Neural cell (in vitro differentiated cells): ENCODE measurements at regions not wholly inside any gene's neighbourhood (a gene's known extent, or its start where the extent isn't known, plus 50 kb on each side); places are given as distances from the start of the nearest gene placed in this dataset.

Source experiments
- EZH2 ChIP-seq: fragments of 200-600, 300-800 bp; shearing (Covaris generic), sonication (generic); IDR thresholded peaks from 2 replicates; pipeline ENCODE4 v1.6.1; 2014; ENCODE audit warnings: antibody characterized with exemption, low read length, borderline replicate concordance, mild to moderate bottlenecking; ENCODE audit not compliant: insufficient read depth, poor library complexity, severe bottlenecking
- MXI1 ChIP-seq: fragments of 450-650 bp; conservative IDR thresholded peaks from 2 replicates; pipeline ENCODE4 v1.6.1; 2014; ENCODE audit warnings: antibody characterized with exemption, mild to moderate bottlenecking; ENCODE audit not compliant: poor library complexity, severe bottlenecking
- POLR2AphosphoS5 ChIP-seq: IDR thresholded peaks from 2 replicates; pipeline ENCODE4 v1.6.1; 2012
- RAD21 ChIP-seq: fragments of 450-650 bp; conservative IDR thresholded peaks from 2 replicates; pipeline ENCODE4 v1.6.1; 2014; ENCODE audit warnings: antibody characterized with exemption, mild to moderate bottlenecking, moderate library complexity
- TF ChIP-seq, protein P1 (sequence below): fragments of 450-650 bp; IDR thresholded peaks from 2 replicates; pipeline ENCODE4 v1.5.1; 2014; ENCODE audit warnings: antibody characterized with exemption, mild to moderate bottlenecking, moderate library complexity; ENCODE audit not compliant: poor library complexity, severe bottlenecking

DNA sequence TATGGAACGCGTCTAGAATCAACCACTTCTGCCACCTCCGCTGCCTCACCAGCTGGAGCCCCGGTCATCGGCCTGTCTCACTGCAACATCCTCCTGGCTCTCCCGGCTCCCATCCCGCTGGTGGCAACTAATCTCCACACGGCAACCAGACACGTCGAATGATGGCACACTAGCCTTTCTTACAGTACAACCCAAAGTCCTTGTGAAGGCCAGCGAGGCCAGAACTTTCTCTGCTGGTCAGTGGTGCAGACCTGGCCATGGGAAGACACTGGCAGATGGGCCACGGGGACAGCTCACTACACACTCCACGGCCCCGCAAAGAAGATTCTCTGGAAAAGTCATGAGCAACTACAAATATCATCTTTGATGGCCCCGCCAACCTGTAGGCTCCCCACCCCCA lies 117.6 kb downstream of the RMI2 start:
- no peak for TF ChIP-seq EZH2
- TF ChIP-seq, protein P1, sequence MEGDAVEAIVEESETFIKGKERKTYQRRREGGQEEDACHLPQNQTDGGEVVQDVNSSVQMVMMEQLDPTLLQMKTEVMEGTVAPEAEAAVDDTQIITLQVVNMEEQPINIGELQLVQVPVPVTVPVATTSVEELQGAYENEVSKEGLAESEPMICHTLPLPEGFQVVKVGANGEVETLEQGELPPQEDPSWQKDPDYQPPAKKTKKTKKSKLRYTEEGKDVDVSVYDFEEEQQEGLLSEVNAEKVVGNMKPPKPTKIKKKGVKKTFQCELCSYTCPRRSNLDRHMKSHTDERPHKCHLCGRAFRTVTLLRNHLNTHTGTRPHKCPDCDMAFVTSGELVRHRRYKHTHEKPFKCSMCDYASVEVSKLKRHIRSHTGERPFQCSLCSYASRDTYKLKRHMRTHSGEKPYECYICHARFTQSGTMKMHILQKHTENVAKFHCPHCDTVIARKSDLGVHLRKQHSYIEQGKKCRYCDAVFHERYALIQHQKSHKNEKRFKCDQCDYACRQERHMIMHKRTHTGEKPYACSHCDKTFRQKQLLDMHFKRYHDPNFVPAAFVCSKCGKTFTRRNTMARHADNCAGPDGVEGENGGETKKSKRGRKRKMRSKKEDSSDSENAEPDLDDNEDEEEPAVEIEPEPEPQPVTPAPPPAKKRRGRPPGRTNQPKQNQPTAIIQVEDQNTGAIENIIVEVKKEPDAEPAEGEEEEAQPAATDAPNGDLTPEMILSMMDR, result no peak
- TF ChIP-seq POLR2AphosphoS5, result no peak
- TF ChIP-seq MXI1, result no peak
- no peak for TF ChIP-seq RAD21
